ENCODE measurements at regions not wholly inside any gene's neighbourhood (a gene's known extent, or its start where the extent isn't known, plus 50 kb on each side); places are given as distances from the start of the nearest gene placed in this dataset.

DNA sequence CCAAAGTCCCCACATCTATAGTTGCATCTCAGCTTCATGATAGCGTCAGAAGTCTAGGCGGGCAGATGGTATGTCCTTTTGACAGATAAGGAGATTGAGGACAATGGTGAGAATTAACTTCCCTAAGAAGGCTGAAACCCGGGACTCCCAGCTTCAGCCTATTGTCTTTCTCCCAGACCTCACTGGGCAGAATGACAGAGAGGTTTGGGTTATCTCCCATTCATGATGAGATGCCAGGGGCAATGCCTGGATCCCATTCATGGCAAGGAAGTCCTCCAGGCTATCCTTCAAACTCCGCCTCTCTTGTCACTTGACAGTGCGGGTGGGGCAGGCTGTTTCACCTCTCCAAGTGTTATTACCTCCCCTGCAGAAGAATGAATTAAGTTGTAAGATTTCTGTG is 100.3 kb downstream of the IRX5 start:
- Mint-ChIP-seq H3K4me3 (no peak overlapping the region), H3K9me3 (peaks cover 3% of the 10 kb centered on the region), H3K27ac (no peak overlapping the region), H3K36me3 (ENCODE audit: low read depth) (no peaks in the 10 kb centered on the region), H3K27me3 (peaks cover 6% of the 10 kb centered on the region), H3K4me1 (ENCODE audit: low read depth) (no peaks in the 10 kb centered on the region)

DNA sequence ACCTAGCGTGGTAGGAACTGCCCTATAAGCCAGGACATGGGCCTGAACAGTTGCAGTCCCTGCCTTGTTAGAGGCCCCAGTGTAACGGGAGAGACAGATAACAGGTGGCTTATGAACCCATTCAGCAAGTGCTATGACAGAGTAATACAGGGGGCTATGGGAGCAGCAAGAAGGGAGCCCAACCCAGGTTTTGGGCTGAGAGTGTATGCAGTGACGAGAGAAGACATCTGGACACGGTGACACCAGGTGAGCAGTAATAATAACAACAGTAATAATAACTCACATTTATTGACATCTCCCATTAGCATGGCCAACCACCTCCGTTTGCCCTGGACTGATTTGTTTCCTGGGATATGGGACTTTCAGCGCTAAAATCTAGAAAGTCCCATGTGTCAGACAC is 100.8 kb downstream of the IRX5 start:
- no peak overlapping the region for H3K27ac Mint-ChIP-seq
- no peak overlapping the region for H3K4me3 Mint-ChIP-seq
- peaks cover 6% of the 10 kb centered on the region for H3K27me3 Mint-ChIP-seq
- H3K9me3 Mint-ChIP-seq, result peaks cover 3% of the 10 kb centered on the region
- H3K36me3 Mint-ChIP-seq (ENCODE audit: low read depth), result no peaks in the 10 kb centered on the region
- no peaks in the 10 kb centered on the region for H3K4me1 Mint-ChIP-seq (ENCODE audit: low read depth)

DNA sequence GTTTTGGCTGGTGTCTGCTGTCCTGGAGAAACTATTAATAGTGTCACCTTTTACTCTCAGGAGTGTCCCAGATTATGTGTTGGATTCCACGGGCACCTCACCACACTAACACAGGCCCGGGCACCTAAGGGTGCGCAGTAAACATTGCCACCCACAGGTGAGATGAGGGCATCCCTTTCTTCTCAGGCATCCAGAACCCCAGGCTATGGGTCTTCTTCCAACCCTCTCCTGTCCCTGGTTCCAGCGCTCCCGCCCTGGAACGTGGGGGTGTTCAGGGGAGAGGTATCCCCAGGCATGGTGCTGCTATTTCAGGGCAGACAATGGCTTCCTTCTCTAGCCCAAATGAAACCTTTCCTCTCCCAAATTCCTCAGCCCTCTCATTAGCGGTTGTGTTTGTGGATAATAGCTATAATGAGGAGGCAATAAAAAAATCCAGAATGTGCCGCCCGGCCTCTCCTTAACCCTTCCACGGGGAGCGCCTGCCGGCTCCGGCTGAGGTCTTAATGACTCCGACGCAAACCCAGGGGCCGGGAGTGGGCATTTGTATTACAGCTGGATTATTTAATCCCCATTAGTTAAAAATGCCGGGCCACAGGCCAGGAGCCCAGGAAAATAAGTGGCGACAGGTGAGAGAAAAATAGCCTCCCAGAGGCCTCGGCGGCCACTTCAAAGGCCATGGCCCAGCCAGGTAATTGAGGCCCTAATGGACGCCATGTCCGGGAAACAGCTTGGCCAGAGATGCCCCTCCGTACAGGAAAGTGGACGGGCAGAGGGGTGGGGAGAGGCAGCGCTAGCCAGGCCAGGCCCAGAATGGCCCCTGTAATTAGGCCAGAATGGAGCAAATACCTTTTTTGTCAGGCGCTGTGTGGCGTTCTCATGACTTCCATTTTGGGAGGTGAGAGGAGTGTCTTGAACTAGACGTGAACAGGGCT is 102.8 kb downstream of the IRX5 start:
- no peak overlapping the region for H3K4me3 Mint-ChIP-seq
- H3K36me3 Mint-ChIP-seq (ENCODE audit: low read depth), result no peaks in the 10 kb centered on the region
- H3K9me3 Mint-ChIP-seq, result peaks cover 3% of the 10 kb centered on the region
- H3K27me3 Mint-ChIP-seq, result peaks cover 6% of the 10 kb centered on the region
- no peak overlapping the region for H3K27ac Mint-ChIP-seq
- no peaks in the 10 kb centered on the region for H3K4me1 Mint-ChIP-seq (ENCODE audit: low read depth)

DNA sequence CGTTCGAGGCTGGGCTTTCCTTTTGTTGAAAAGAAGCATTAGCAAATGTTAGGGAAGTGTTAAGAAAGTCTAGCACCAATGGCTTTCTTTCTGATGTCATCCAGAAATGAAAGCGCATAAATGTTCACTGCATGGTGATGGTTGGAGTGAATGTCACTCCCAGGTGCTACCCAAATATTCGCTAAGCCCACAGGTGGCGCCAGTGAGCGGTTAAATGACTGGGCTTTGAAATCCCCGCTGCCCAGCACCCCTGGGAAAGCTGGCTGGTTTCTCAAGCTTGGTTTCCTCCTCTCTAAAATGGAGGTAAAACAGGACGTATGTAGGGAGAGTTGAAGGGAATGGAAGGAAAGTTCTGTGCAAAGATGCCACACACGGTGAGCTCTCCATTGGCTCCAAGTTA is 104.4 kb downstream of the IRX5 start:
- H3K36me3 Mint-ChIP-seq (ENCODE audit: low read depth), result no peaks in the 10 kb centered on the region
- H3K27ac Mint-ChIP-seq, result no peak overlapping the region
- peaks cover 2% of the 10 kb centered on the region for H3K9me3 Mint-ChIP-seq
- peaks cover 6% of the 10 kb centered on the region for H3K27me3 Mint-ChIP-seq
- H3K4me1 Mint-ChIP-seq (ENCODE audit: low read depth), result no peaks in the 10 kb centered on the region
- no peak overlapping the region for H3K4me3 Mint-ChIP-seq

DNA sequence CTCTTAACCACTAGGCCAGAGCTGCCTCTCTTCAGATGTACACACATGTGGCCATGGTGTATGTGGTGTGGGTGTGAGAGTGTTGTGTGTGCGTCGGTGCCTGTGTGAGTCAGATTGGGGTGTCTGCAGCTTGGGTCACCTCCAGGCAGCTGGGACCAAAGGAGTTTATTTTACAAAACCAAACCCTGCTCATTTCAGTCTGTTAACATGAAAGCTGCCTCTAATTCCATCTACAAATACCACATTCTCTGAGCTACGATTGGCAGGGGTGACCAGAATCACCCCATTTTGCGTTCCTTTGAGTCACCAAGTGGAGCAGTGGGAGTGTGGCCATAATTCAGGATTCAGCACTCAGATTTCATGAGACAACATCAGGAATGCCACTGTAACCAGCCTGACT is 105.3 kb downstream of the IRX5 start:
- no peaks in the 10 kb centered on the region for H3K36me3 Mint-ChIP-seq (ENCODE audit: low read depth)
- no peaks in the 10 kb centered on the region for H3K4me1 Mint-ChIP-seq (ENCODE audit: low read depth)
- H3K27ac Mint-ChIP-seq, result no peak overlapping the region
- H3K9me3 Mint-ChIP-seq, result no peaks in the 10 kb centered on the region
- H3K27me3 Mint-ChIP-seq, result peaks cover 6% of the 10 kb centered on the region
- H3K4me3 Mint-ChIP-seq, result no peak overlapping the region

DNA sequence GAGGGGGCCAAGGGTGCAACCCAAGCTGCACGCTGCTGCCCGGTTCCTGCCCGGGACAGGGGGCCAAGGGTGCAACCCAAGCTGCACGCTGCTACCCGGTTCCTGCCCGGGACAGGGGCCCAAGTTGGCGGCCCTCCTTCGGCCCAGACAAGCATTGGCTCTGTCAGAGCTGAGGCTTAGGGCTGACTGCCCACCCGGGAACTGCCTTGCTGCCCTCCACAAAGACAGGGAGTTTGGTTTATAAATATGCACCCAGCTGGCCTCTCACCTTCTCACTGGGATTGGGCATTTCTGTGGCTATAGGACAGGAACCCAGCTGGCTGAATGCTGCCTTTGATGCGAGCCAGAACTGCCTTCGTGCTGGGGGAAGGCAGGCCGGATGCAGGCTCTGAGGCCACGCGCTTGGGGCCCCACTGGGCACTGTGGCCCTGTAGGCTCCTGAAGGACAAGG is 105.7 kb downstream of the IRX5 start:
- H3K36me3 Mint-ChIP-seq (ENCODE audit: low read depth), result no peaks in the 10 kb centered on the region
- H3K27ac Mint-ChIP-seq, result no peak overlapping the region
- no peaks in the 10 kb centered on the region for H3K4me1 Mint-ChIP-seq (ENCODE audit: low read depth)
- H3K9me3 Mint-ChIP-seq, result no peaks in the 10 kb centered on the region
- peaks cover 6% of the 10 kb centered on the region for H3K27me3 Mint-ChIP-seq
- H3K4me3 Mint-ChIP-seq, result no peak overlapping the region

DNA sequence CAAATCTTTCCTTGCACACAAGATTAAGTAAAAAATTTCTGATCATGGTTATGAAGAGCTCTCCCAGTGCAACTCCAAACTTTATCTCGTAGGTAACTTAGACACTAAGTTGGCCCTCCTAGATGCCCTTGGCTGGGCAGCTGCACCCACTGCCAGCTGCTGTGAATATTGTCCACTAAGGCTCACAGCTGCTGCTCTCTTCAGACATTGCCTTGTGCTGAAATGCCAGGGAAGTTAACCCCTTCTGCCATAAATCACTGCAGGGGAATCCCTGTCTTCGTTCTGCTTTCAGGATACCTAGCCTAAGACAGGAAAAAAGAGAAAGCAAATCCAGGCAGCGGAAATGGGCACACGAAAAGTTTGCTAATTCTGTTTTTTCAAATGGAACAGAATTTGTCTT is 106.4 kb downstream of the IRX5 start:
- no peaks in the 10 kb centered on the region for H3K9me3 Mint-ChIP-seq
- no peak overlapping the region for H3K4me3 Mint-ChIP-seq
- no peak overlapping the region for H3K27ac Mint-ChIP-seq
- peaks cover 10% of the 10 kb centered on the region for H3K27me3 Mint-ChIP-seq
- H3K4me1 Mint-ChIP-seq (ENCODE audit: low read depth), result no peaks in the 10 kb centered on the region
- H3K36me3 Mint-ChIP-seq (ENCODE audit: low read depth), result no peaks in the 10 kb centered on the region

DNA sequence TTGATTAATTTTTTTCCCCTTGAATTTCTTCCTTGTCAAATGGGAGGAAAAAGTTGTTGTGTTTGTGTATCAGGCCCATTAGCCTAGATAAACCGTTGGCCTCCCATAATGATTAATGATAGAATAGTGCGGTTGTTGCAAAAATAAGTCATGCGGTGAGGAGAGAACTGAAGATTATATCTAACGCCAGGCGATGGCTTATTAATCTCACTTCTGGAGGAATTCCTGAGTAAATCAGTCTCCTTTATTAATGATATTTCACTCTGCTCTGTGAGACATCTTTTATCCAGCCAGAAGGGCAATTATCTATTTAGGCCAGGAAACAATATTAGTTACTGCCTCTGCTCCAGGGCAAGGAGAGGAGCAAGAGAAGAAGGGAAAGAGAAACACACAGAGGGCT is 107.3 kb downstream of the IRX5 start:
- no peaks in the 10 kb centered on the region for H3K4me1 Mint-ChIP-seq (ENCODE audit: low read depth)
- no peaks in the 10 kb centered on the region for H3K9me3 Mint-ChIP-seq

DNA sequence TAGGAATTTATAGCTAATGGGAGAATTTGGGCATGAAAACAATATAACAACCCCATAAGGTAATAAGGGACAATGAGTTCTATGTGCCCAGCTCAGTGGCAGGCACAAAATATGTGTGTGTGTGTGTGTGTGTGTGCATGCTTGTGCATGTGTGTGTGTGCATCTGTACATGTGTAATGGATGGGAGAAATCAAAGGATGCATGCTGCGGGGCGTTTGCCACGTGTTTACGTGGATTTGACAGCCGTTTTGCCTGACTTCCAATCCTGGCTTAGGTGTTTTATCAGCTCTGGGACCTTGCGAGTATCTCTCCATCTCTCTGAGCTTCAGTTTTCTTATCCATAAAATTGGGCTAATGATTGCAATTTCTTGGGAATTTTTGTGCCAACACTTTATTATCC is 108.4 kb downstream of the IRX5 start:
- H3K4me3 Mint-ChIP-seq, result no peak overlapping the region
- H3K36me3 Mint-ChIP-seq (ENCODE audit: low read depth), result no peaks in the 10 kb centered on the region
- H3K9me3 Mint-ChIP-seq, result no peaks in the 10 kb centered on the region
- H3K4me1 Mint-ChIP-seq (ENCODE audit: low read depth), result no peaks in the 10 kb centered on the region
- peaks cover 9% of the 10 kb centered on the region for H3K27me3 Mint-ChIP-seq
- no peak overlapping the region for H3K27ac Mint-ChIP-seq

More for the DNA sequence above, 107.3 kb downstream of the IRX5 start:
- Mint-ChIP-seq H3K4me3 (no peak overlapping the region), H3K27ac (no peak overlapping the region), H3K27me3 (peaks cover 10% of the 10 kb centered on the region), H3K36me3 (ENCODE audit: low read depth) (no peaks in the 10 kb centered on the region)

DNA sequence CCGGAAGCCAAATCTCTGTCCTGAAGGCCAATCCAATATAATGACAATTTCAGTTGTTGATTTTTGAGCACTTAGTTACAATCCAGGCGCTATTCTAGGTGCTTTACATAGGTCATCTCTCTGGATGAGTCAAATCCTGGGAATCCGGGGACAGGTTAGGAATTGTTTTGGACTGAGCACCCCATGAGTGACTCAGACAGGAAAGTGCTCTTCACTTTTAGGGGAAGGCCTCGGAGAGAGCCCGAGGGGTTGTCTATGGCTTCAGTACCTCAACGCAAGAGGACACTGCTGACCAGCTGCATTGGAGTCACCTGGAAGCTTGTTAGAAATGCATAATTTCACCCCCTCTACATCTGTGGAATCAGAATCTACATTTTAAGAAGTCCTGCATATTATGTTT is 108.8 kb downstream of the IRX5 start:
- no peaks in the 10 kb centered on the region for H3K36me3 Mint-ChIP-seq (ENCODE audit: low read depth)
- H3K27me3 Mint-ChIP-seq, result peaks cover 5% of the 10 kb centered on the region
- no peaks in the 10 kb centered on the region for H3K4me1 Mint-ChIP-seq (ENCODE audit: low read depth)
- no peak overlapping the region for H3K4me3 Mint-ChIP-seq
- no peaks in the 10 kb centered on the region for H3K9me3 Mint-ChIP-seq
- no peak overlapping the region for H3K27ac Mint-ChIP-seq

DNA sequence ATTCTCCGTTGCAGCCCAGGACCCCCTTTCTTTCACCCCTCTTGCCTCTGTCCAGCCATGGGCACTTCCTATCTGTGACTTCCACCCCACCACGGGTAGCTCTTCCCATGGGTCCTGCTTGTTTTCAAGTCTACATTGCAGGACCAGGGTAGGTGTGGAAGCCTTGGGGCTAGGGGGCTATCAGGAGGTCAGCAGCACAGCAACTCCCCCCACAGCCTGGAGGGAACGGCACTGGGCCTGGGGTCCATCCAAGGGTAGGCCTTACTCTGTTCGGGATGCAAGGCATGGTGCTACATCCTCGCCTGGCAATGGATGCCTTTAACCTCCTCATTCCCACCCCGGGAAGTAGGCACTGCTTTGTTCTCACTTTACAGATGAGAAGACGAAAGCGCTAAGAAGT is 109.3 kb downstream of the IRX5 start:
- H3K27me3 Mint-ChIP-seq, result peaks cover 5% of the 10 kb centered on the region
- H3K27ac Mint-ChIP-seq, result no peak overlapping the region
- no peak overlapping the region for H3K4me3 Mint-ChIP-seq
- H3K9me3 Mint-ChIP-seq, result no peaks in the 10 kb centered on the region
- no peaks in the 10 kb centered on the region for H3K4me1 Mint-ChIP-seq (ENCODE audit: low read depth)
- no peaks in the 10 kb centered on the region for H3K36me3 Mint-ChIP-seq (ENCODE audit: low read depth)

DNA sequence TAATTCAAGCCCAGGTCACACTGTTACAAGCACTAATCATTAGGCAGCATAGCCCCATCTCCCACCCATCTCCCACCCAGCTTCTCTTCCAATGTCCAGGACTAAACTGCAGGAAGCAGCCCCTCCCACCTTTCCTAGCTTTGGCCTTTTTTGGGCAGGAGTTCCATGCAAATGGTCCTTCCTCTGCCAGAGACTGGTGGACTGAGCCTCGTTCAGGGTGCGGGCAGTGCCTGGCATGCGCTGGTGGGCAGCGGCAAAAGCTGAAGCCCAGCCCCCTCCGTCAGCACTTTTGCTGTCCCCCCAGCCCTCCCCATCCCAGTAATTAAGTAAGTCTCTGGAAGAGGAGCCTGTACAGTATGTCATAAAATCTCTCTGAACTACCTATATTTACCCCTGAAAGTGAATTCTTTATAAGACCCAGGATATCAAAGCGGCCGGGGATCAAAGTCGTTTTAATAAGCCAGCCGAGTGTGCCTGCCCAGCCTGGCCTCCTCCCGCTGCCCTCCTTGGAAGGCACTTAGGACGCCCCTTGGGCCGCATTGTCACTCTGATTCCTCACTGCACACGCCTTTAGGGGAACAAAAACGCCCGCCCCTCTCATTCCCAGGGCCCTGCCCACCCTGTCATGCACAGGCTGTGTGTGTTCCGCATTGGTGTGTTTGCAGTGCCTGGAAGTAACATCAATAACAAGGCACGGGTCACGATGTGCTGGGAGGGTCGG is 109.9 kb downstream of the IRX5 start:
- H3K9me3 Mint-ChIP-seq, result no peaks in the 10 kb centered on the region
- no peaks in the 10 kb centered on the region for H3K4me1 Mint-ChIP-seq (ENCODE audit: low read depth)
- no peak overlapping the region for H3K27ac Mint-ChIP-seq
- H3K4me3 Mint-ChIP-seq, result no peak overlapping the region
- no peaks in the 10 kb centered on the region for H3K36me3 Mint-ChIP-seq (ENCODE audit: low read depth)
- H3K27me3 Mint-ChIP-seq, result peaks cover 5% of the 10 kb centered on the region

DNA sequence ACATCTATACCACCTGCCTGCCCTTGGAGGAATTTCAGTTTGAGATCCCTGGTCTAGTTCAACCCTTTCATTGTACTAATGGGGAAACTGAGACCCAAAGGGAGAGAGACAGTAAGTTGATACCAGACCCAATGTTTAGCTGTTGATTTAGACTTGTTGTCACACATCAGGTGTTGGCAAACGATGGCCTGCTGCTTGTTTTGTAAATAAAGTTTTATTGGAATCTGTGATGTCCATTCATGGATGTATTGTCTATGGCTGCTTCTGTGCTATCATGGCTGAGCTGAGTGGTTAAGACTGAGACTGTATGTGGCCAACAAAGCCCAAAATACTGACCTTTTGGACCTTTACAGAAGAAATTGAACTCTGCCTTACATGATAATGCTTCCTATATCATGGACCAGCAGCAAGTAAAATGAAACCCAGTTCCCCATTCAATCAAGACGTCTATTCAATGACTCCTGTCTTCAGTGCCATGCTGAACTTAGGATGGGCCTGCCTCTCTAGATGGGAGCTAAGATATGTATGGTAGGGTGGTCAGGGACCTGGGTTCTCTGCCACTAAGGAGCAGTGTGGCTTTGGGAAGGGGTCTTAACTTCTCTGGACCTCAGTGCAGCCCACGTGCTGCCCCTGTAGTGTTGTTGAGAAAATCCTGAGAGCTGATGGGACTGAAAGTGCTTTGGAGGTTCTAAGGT is 111.0 kb downstream of the IRX5 start:
- no peak overlapping the region for H3K27ac Mint-ChIP-seq
- H3K27me3 Mint-ChIP-seq, result peaks cover 10% of the 10 kb centered on the region
- H3K36me3 Mint-ChIP-seq (ENCODE audit: low read depth), result no peaks in the 10 kb centered on the region
- no peak overlapping the region for H3K4me3 Mint-ChIP-seq
- no peaks in the 10 kb centered on the region for H3K9me3 Mint-ChIP-seq
- no peaks in the 10 kb centered on the region for H3K4me1 Mint-ChIP-seq (ENCODE audit: low read depth)

DNA sequence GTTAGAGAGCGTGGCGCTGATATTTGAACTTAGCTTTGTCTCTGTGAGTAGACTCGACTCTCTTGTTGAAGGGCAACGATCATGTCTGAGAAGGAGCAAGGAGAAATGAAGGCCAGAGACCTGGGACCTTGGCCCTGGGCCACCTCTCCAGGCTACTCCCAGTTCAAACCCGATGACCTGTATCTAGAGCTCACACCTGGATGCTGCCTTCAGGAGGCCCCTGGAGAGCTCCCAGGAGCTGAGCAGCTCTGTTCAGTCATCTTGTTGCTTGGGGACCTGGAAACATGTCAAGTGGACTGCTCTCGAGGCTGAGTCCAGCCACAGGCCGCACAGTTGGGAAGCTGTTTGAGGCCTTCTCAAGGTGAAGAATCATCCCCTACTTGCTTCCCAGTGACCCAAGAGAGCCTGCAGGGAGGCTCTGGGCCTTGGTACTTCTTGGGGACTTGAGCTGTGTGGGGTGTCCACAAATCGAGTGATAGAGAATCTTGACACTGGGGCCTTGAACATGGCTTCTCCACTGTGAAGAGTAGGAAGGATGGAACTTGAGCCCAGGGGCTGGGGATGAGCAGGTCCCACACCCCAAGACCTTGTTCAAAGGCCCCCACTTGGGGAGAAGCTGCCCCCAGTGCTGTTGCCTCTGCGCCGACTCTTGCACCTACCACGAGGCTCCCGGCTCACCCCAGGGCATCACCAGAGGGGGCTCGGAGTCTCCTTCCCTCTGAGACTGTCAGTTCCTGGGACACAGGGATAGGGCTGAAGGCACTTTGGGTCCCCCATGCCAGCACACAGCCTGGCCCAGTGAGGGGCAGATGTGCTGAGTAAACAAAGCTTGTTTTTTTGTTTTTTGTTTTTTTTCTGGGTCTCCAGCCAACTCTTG is 112.1 kb downstream of the IRX5 start:
- H3K36me3 Mint-ChIP-seq (ENCODE audit: low read depth), result no peaks in the 10 kb centered on the region
- H3K4me1 Mint-ChIP-seq (ENCODE audit: low read depth), result no peaks in the 10 kb centered on the region
- H3K27ac Mint-ChIP-seq, result no peak overlapping the region
- peaks cover 10% of the 10 kb centered on the region for H3K27me3 Mint-ChIP-seq
- H3K4me3 Mint-ChIP-seq, result no peak overlapping the region
- H3K9me3 Mint-ChIP-seq, result no peaks in the 10 kb centered on the region
